GM18867 (cell line): ENCODE measurements at regions not wholly inside any gene's neighbourhood (a gene's known extent, or its start where the extent isn't known, plus 50 kb on each side); places are given as distances from the start of the nearest gene placed in this dataset.
A peak's percentile ranks its signal among the peaks of the same experiment; 100 is the strongest.
"Not testable (repeated sequence)": the region's sequence is repeated elsewhere in the genome, so short reads cannot be mapped to it uniquely, and the experiment has no call there.

Experiments used
- ATAC-seq: cut with Tn5 transposase; IDR thresholded peaks from one replicate; pipeline ENCODE4 v1.9.1; 2021; ENCODE audit warnings: mild to moderate bottlenecking, moderate library complexity; ENCODE audit not compliant: unreplicated experiment

DNA sequence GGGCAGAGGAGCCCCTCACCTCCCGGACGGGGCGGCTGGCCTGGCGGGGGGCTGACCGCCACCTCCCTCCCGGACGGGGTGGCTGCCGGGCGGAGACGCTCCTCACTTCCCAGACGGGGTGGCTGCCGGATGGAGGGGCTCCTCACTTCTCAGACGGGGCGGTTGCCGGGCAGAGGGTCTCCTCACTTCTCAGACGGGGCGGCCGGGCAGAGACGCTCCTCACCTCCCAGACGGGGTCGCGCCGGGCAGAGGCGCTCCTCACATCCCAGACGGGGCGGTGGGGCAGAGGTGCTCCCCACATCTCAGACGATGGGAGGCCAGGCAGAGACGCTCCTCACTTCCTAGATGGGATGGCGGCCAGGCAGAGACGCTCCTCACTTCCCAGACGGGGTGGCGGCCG is 1615.9 kb upstream of the C9orf72 start:
- not testable (repeated sequence) for ATAC-seq

DNA sequence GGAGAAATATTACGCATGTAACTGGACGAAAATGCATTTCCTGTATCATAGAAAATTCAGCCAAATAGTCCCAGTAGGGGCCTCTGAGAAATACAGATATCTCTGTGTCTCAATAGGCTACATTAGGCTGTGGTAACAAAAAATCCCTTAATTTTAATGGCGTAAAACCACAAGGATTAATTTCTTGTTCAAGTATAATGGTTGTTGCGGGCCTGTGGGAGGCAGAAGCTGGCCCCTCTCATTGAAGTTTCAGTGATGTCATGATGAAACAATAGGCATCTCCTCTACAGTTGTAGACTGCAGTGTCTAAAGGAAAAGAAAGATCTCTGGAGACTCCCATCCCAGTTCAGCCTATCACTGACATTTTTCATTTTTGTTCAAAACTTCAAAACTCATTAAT is 1625.6 kb upstream of the C9orf72 start:
- ATAC-seq = no peak

DNA sequence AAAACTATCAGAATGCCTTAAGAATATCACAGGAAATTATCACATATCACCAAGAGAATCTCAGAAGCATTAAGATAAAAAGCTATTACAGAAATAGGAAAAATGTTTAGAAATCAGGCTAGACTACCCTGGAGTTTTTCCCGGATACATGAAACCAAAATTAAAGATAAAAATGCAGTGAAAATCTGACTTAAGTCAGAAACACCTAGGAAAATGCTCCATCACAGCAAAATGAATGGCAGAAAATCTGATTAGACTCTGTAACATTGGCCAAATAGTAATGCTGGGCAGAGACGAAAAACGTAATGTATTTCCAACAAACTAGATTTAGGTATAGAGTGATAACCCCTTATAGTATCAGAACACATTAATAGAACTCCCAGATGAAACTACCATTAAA is 1626.7 kb upstream of the C9orf72 start:
- ATAC-seq = no peak

DNA sequence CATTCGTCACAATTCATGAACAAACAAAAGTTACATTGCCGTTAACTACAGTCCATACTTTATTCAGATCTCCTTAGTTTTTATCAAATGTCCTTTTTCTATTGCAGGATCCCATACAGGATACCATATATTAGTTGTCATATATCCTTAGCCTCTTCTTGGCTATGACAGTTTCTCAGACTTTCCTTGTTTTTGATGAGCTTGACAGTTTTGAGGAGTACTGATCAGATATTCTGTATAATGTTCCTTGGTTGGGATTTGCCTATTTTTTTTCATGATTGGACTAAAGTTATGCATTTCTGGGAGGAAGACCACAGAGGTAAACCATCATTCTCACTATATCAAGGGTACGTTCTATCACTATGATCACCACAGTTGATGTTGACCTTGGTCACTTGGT is 1627.4 kb upstream of the C9orf72 start:
- no peak for ATAC-seq

DNA sequence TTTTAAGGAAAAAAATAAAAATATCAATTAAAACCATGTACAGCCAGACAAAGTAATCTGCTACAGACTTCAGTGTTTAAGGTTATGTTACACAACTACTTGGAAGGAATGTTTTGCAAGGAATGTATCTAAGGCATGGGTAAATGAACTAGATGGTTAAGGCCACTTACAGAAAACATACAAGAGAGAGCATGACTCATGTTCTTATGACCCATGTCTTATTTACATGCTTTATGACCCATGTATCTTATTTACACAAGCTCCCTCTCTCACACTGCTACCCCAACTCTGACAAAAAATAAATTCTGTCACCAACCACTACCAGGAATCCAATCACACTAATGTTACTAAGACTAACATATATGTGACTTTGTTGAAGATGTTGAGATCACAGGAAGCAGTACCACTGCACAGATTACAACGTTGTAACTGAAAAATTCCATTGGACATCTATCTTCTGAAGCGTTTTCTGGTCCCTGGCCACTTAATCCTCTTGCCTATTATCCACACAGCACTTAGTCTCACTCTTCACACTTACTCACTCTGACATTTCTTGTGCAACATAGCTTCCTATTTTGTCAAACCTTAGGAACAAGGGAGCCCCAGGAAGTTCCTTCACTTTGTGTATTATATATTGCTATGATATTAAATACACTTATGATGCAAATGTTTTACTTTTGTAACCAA is 1630.1 kb upstream of the C9orf72 start:
- no peak for ATAC-seq

DNA sequence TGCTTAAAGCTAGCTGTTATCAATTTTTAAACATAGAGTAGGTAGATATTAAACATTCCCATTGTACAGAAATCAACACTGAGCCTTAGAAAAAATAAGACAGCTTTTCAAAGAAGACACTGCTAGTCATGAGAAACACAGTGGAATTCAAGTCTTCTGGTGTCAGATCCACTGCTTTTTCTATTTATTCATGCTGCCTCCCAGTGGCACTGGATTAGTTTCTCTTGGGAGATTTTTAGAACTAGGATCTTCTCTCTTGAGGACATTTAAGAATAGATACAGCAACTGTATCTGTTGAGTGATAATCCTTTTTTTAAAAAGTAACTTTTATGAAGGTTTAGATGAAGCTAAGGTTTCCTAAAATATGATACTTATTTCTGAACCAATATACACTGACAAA is 1635.4 kb upstream of the C9orf72 start:
- ATAC-seq = no peak

DNA sequence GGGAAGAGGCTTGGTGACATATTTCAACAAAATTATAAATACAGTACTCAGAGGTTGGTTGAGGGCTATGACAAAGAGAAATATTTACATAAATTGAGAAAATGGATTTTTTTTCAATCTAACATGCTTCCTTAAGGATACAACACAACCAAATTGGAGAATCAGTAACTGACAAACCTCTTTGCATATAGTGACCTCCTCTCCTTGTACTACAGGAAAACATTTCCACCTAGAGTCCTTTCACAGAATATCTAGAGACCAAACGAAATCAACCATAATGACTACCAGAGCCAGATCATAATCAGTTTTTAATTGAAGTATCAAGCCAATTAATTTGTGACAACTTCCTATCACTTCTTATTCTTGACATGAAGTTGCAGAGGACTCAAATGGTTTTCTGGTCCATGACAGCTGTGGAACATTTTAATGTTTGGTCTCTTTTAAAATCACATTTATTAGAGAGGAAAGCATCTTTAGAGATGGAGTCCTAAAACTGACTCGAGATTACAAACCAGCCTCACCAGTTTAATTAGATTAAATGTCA is 1636.5 kb upstream of the C9orf72 start:
- no peak for ATAC-seq

DNA sequence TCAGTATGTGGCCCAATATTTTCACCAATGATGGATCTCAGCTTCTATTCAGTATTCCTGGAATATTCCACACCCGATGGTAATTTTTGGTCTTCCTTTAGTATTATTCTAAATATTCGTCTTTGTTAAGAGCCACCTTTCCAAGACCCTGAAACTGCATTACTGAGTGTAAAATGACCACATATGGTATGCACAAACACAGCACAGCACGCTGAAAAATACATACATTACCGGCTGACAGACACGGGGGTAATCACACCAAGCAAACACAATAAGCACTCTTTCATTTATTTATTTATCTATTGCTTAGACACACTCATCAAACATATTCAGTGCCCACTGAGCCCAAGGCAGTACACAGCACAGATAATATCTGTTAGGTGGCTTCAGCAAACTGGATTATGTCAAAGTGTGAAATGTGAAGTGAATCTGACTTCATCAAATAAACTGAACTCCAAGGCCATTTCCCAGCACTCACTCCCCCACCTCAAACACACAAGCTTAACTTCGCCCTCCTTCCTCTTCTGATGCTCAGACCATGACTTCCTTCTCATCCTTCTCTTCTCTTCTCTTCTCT is 1637.8 kb upstream of the C9orf72 start:
- ATAC-seq = no peak

DNA sequence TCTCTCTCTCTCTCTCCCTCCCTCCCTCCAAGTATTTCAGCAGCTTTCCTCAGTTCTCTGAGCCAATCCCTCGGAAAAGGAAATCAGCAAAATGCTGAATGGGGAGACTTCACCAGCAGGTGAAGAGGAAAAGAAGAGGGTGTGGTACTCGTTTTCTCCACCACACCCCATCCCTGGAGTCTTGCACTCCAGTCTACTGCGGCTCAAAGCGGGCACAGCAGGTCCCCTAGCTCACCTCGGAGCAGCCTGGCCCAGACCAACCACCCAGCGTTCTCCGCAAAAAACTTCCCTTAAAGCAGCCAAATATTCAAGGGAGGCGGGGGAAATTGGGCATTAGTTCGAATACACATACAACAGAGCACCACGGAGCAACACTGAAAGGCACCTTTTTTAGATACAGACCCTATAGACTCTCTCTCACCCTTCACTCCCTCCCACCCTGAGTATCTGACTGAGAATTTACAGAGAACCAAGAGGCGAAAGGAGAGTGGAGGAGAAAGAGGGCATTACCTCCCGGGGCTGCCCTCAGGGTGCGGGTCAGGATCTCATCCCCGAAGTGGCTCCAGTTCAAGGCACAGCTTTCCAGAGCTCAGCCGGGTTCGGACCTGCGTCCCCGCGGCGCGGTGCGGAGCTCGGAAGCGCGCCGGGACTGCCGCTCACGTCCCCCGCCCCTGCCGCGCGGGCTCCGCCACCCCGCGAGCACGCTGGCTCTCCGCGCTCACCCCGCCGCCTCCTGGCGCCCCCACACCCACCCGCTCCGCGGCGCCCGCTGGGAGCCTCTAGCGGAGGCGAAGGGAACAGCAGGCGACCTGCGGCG is 1638.5 kb upstream of the C9orf72 start:
- ATAC-seq = peak; percentile 60

DNA sequence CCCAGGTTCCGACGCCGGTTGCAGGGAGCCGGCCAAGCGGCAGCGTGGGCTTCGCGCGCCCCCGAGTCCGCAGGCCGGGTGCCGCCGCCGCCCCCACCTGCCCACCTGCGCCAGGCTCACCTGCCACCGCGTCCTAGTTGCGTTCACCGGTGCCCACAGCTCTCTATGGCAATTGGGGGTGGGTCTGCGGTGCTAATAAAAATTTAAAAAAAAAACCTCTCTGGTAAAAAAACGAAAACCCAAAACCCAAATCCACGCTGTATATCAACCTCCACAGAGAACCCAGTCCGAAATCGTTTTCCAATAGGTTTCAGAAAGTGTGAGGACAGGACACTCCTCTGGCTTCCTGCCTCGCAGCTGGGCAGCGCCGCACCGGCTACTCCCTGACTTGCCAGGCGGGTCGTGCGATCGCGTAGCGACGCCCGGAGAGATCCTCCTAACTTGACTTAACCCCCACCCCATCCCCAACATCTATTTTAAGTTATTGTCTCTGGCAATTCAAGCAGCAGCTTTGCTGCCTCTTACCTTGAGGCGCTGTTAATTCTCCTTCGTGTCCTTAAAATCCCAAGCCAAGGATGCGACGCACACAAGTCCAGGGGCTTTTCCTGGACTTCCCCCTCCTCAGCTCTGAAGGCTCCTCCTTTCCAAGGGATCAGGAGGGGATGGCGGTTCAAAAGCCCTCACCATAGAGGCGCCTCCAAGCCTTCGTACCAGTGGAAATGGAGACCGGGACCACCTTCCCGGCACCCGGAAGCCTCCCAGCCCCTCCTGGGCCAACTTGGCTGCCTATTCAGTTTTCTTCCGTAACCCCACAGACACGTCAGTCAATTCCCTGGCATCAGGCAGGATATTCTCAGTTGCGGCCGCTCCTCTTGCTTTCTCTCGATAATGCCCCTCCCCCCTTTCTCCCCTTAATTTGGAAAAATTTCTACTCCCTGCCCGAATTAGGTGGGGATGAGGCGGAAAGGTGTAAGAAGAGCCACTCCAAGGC is 1639.4 kb upstream of the C9orf72 start:
- no peak for ATAC-seq

DNA sequence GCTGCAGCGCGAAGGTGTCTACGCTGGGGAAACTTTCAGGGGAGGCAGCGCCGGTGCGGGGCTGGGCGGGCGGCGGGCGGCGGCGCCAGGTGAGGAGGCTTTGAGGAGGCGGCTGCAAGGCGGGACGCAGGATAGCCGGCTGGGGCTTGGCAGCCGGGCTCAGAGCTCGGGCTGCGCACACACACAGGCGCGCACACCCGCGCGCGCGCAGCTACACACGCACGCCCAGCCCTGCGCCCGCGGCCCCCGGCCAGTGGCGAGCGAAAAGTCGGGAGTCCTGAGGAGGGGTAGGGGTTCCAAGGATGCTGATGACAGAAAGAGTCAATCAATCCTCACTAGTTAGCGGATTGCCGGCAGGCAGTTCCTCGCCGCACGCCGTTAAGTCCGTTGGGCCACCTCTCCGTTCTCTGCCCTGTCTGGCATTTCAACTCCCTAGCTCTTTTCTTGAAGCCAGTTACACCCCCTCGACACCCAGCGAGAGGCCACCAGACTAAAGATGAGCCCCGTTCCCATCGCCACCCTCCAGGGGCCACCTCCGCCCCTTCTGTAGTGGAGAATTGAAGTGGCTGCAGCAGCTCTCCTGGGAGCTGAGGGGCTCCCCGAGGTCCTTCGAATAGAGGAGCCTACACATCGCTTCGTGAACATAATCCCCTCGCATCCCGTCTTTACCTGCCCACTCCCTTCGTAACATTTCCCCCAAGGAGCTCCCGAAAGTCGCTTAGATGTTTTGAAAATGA is 1640.3 kb upstream of the C9orf72 start, which contains the start of gene LINGO2:
Gene LINGO2, minus strand, starts transcription at position 185 of the 737 bp plus-strand sequence.
- no peak for ATAC-seq

DNA sequence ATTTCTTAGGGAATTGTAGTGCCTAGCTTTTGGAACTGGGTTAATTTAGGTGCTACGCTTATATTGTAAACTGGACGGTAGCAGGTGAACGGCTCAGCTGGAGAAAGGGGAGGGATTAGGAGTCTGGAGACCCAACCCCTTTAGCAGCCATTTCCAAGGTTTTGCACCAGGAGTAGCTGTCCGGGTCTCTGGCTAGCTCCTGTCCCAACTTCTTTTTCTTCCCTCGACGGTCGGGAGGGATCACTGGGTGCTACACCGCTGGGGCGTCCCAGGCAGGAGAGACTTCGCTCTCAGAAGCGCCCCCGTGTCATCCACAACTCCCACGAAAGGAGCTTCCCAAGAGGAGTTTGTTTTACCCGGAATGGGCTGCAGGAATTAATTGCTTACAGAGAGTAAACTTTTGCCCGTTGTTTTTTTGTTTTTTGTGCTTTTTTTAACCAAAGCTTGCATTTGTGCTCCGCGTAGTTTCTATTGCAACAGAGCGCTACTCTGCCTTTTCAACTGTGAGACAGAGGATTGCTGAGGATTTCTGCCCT is 1640.9 kb upstream of the C9orf72 start:
- no peak for ATAC-seq

DNA sequence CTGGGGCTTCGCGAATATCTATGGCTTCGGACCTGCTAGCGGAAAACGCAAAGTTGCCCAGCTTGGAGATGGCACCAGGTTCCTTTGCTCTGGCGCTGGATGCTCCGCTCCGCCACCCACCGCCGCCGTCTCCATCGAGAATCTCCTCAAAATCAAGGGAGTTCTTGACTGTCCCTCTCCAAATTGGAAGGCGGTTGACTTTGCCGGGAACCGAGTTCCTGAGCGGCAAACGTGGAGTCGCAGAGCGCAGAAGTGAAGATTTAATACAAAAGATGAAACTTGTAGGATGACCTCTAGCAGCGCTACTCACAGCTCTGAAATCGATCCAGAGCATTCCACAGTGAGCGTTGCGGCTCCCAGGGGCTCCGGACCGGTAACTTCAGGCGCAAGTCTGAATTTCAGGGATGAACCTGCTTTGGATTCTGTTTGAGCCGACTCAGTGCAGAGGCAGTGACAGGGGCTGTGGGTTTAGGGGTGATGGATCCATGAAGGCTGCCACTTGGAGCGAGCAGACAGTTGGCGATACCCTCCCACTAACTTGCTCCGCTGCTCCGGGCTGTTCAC is 1641.5 kb upstream of the C9orf72 start:
- ATAC-seq = no peak

DNA sequence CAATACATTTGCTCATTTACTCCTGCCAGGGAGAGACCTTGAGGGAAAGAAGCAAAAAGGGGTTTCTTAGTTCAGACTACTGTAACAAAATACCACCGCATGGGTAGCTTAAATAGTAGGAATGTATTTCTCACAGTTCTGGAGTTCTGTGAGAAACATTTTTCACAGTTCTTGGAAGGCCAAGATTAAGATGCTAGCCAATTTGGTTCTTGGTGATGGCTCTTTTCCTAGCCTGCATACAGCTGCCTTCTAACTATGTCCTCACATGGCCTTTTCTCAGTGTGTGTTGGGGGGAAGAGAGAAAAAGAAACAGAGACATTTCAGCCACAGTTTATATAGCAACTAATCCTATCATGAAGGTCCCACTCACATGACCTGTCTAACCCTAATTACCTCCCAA is 1644.7 kb upstream of the C9orf72 start:
- ATAC-seq = no peak

DNA sequence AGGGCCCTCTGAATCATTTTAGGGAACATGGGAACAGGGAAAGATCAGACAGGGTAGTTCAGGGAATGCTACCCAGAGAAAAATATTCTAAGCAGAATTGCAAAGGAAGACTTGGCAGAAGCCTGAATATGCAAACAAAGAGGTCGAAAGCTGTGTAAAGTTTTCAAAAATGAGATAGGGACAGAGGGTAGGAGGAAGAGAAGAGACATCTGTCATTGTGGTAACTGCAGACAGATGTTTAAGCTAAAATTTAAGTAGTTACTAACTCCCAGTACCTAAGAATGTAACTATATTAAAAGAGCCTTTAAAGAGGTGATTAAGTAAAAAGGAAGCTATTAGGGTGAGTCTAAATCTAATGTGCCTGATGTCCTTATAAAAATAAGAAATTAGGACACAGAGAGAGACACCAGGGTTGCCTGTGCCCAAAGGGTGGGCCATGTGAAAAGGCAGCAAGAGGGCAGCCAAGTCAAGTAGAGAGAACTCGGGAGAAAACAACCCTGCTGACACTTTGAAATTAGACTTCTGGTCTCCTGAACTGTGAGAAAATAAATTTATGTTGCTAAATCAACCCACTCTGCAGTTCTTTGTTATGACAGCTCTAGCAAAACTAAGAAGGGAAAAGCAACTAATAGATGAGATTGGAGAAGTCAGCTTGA is 1647.4 kb upstream of the C9orf72 start:
- no peak for ATAC-seq

DNA sequence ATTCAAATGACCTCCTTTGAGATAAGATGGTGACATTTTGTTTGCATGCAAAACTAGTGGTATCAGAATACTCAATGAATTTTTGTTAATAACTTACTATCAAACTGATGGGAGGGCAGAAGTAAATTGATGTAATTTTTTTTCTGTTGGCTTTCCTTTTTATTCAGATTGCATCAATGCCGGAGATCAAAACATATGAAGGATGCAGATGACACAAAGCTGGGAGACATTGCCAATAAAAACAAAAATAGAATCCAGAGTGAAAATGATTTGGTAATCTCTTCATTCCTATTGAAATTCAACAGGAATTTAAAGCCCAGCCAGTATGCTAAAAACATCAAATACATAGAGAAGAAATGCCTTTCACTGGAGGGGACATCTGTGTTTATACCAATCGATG is 1655.3 kb upstream of the C9orf72 start:
- ATAC-seq = no peak

DNA sequence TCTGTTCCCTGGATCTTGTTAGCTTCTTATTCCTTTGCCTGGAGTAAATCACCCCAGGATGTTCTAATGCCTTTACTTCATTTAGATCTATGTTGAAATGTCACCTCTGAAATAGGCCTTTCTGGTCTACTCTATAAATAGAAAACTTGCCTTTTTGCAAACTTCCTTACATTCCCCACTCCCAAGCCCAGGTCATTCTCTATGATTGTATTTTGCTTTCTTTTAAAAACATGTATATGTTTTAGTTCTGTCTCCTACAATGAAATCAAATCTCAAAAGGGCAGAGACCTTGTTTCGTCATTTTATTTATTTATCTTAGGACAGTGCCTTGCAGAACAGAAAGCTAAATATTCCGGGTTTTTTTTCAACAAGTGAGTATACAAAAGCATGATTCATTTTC is 1657.7 kb upstream of the C9orf72 start:
- no peak for ATAC-seq

DNA sequence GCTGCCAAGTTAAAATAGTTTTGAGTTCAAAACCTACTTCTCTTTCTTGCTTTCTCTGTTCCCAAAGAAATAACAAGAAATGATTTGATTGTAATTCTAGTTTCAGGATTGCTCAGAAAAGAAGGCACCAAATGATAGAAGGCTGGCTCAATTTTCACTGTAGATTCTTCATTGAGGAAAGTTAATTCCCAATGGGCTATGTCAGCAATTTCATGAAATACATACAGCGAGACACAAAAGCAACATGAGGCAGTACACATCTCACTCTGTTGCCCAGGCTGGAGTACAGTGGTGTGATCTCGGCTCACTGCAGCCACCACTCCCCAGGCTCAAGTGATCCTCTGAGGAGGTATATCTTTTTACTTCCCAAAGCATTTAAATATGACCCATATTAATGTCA is 1659.9 kb upstream of the C9orf72 start:
- ATAC-seq = no peak

DNA sequence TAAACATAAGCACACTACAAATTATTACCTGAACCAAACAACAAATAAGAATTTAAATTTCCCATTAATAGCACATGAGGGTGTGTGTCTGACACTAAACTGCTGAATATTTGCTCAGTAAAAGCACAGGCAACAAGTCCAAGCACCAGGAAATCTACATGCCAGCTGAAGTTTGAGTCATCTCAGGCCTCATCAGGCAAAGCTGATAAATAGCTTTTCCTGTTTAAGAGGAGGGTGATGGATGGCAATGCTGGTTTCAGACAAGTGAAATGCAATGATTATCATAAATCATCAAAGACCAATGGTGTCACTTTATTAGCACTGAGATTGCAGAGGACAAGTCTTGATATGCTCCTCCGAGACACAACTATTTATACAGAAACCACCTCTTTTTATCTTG is 1668.0 kb upstream of the C9orf72 start:
- ATAC-seq = no peak
